ENCODE measurements at regions not wholly inside any gene's neighbourhood (a gene's known extent, or its start where the extent isn't known, plus 50 kb on each side); places are given as distances from the start of the nearest gene placed in this dataset.
"Not testable (repeated sequence)": the region's sequence is repeated elsewhere in the genome, so short reads cannot be mapped to it uniquely, and the experiment has no call there.

DNA sequence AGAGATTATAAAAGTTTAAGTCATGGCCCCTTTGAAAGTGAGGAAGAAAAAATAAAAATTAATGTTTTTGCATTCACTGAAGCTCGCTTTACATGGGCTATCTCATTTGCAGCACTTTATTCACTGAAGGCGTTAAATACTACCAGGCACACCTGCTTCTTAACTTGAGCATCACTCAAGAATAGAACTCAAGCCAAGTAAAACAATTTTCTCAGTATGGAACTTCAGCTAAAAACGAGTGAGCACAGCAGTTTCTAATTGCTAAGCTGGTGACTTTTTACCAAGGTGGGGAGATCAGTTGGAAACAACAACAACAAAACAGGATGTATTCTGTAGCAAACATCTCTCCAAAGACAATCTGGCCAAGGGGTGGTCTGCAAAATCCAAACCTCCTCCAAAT, 405.6 kb downstream of the RAB38 start:
- H3K9me3 ChIP-seq (replicated peaks; ENCODE audit: insufficient read depth, low read length): no peaks in the 10 kb centered on the region
- no peak overlapping the region for H3K4me3 ChIP-seq (ENCODE audit: low read length)
- H3K79me2 ChIP-seq (ENCODE audit: low read length): no peaks in the 10 kb centered on the region
- H3K9ac ChIP-seq (ENCODE audit: low read length): no peak overlapping the region
- H3K4me1 ChIP-seq (ENCODE audit: low read length): no peaks in the 10 kb centered on the region
- no peaks in the 10 kb centered on the region for H4K20me1 ChIP-seq (ENCODE audit: insufficient read depth, low read length)
- H3F3A ChIP-seq (ENCODE audit: insufficient read depth, low read length): no peaks in the 10 kb centered on the region
- H3K27me3 ChIP-seq (replicated peaks; ENCODE audit: insufficient read depth, low read length): no peaks in the 10 kb centered on the region
- H3K4me2 ChIP-seq (ENCODE audit: low read depth, low read length): no peak overlapping the region
- no peak overlapping the region for H3K27ac ChIP-seq (ENCODE audit: low read length)
- H3K9me2 ChIP-seq (replicated peaks; ENCODE audit: insufficient read depth, low read length): no peaks in the 10 kb centered on the region
- no peak for DNase-seq
- no peak overlapping the region for H2AFZ ChIP-seq (ENCODE audit: low read length)
- TF ChIP-seq EZH2phosphoT487 (IDR thresholded peaks at IDR 0.05; ENCODE audit: low read length) (no peak), EZH2 (optimal IDR thresholded peaks at IDR 0.05; ENCODE audit: low read depth, low read length) (no peak)
- TF ChIP-seq, protein P1, sequence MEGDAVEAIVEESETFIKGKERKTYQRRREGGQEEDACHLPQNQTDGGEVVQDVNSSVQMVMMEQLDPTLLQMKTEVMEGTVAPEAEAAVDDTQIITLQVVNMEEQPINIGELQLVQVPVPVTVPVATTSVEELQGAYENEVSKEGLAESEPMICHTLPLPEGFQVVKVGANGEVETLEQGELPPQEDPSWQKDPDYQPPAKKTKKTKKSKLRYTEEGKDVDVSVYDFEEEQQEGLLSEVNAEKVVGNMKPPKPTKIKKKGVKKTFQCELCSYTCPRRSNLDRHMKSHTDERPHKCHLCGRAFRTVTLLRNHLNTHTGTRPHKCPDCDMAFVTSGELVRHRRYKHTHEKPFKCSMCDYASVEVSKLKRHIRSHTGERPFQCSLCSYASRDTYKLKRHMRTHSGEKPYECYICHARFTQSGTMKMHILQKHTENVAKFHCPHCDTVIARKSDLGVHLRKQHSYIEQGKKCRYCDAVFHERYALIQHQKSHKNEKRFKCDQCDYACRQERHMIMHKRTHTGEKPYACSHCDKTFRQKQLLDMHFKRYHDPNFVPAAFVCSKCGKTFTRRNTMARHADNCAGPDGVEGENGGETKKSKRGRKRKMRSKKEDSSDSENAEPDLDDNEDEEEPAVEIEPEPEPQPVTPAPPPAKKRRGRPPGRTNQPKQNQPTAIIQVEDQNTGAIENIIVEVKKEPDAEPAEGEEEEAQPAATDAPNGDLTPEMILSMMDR (IDR thresholded peaks at IDR 0.05; ENCODE audit: low read length): no peak
- no peaks in the 10 kb centered on the region for H3K36me3 ChIP-seq (replicated peaks; ENCODE audit: insufficient read depth, low read length)

DNA sequence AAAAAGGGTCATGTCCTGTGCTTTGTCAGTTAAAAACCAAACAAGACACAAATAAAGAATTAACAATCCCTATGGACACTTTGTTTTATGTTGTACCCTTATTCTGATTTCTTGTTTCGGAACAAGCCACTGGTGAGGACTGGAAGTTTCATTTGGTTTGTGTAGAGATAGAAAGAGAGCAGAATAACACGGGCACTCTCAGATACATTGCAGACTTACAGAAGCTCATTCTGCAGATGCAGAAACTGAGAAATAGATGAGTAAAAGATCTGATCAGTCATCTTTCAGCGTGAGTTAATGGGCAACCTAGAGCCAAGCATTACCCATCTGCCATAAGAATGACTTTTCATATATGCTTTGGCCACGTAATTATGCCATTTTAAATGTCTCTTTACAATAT, 407.6 kb downstream of the RAB38 start:
- Histone ChIP-seq H3K4me2 (ENCODE audit: low read depth, low read length) (no peak overlapping the region), H4K20me1 (ENCODE audit: insufficient read depth, low read length) (no peaks in the 10 kb centered on the region), H3K36me3 (replicated peaks; ENCODE audit: insufficient read depth, low read length) (no peaks in the 10 kb centered on the region), H3K27ac (ENCODE audit: low read length) (no peak overlapping the region), H3K9me3 (replicated peaks; ENCODE audit: insufficient read depth, low read length) (no peaks in the 10 kb centered on the region), H3K9ac (ENCODE audit: low read length) (no peak overlapping the region), H2AFZ (ENCODE audit: low read length) (no peak overlapping the region), H3K79me2 (ENCODE audit: low read length) (no peaks in the 10 kb centered on the region), H3K4me3 (ENCODE audit: low read length) (no peak overlapping the region), H3K9me2 (replicated peaks; ENCODE audit: insufficient read depth, low read length) (no peaks in the 10 kb centered on the region), H3F3A (ENCODE audit: insufficient read depth, low read length) (no peaks in the 10 kb centered on the region), H3K4me1 (ENCODE audit: low read length) (no peaks in the 10 kb centered on the region), H3K27me3 (replicated peaks; ENCODE audit: insufficient read depth, low read length) (no peaks in the 10 kb centered on the region)
- TF ChIP-seq EZH2 (optimal IDR thresholded peaks at IDR 0.05; ENCODE audit: low read depth, low read length) (no peak), EZH2phosphoT487 (IDR thresholded peaks at IDR 0.05; ENCODE audit: low read length) (no peak)
- TF ChIP-seq, protein P1 (IDR thresholded peaks at IDR 0.05; ENCODE audit: low read length): no peak
- no peak for DNase-seq

DNA sequence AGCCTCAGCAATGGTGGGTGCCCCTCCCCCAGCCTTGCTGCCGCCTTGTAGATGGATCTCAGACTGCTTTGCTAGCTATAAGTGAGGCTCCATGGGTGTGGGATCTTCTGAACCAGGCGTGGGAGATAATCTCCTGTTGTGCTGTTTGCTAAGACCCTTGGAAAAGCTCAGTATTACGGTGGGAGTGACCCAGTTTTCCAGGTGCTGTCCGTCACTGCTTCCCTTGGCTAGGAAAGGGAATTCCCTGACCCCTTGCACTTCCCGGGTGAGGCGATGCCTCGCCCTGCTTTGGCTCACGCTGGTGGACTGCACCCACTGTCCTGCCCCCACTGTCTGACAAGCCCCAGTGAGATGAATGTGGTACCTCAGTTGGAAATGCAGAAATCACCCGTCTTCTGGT, 411.2 kb downstream of the RAB38 start:
- not testable (repeated sequence) for H3K4me3 ChIP-seq (ENCODE audit: low read length); H3K9me2 ChIP-seq (replicated peaks; ENCODE audit: insufficient read depth, low read length); H3K27me3 ChIP-seq (replicated peaks; ENCODE audit: insufficient read depth, low read length); H3K27ac ChIP-seq (ENCODE audit: low read length); H3K36me3 ChIP-seq (replicated peaks; ENCODE audit: insufficient read depth, low read length); H3K4me2 ChIP-seq (ENCODE audit: low read depth, low read length); H4K20me1 ChIP-seq (ENCODE audit: insufficient read depth, low read length); H3F3A ChIP-seq (ENCODE audit: insufficient read depth, low read length); H2AFZ ChIP-seq (ENCODE audit: low read length); H3K9me3 ChIP-seq (replicated peaks; ENCODE audit: insufficient read depth, low read length); H3K4me1 ChIP-seq (ENCODE audit: low read length); DNase-seq; H3K9ac ChIP-seq (ENCODE audit: low read length); H3K79me2 ChIP-seq (ENCODE audit: low read length)

DNA sequence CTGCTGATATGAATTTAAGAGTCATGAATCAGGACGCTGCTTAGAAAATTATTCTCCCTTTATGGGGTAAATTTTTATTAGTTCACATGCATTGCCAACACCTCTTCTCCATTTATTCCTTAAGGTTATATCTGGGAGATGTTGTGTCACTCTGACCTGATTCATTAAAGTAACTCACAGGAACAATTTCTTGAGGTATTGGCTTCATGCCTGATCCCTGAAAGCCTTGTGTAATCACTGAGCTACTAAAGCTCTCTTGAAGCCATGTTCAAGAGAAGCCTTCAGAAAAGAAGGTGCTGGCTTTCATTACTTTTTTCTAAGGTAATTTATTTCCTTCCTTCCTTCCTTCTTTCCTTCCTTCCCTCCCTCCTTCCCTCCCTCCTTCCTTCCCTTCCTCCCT, 420.6 kb downstream of the RAB38 start:
- Histone ChIP-seq H3F3A (ENCODE audit: insufficient read depth, low read length) (no peaks in the 10 kb centered on the region), H3K27ac (ENCODE audit: low read length) (no peak overlapping the region), H3K4me2 (ENCODE audit: low read depth, low read length) (no peak overlapping the region), H3K27me3 (replicated peaks; ENCODE audit: insufficient read depth, low read length) (no peaks in the 10 kb centered on the region), H2AFZ (ENCODE audit: low read length) (no peak overlapping the region), H3K4me1 (ENCODE audit: low read length) (no peaks in the 10 kb centered on the region), H3K79me2 (ENCODE audit: low read length) (no peaks in the 10 kb centered on the region), H3K9me3 (replicated peaks; ENCODE audit: insufficient read depth, low read length) (no peaks in the 10 kb centered on the region), H3K9me2 (replicated peaks; ENCODE audit: insufficient read depth, low read length) (no peaks in the 10 kb centered on the region), H3K36me3 (replicated peaks; ENCODE audit: insufficient read depth, low read length) (no peaks in the 10 kb centered on the region), H4K20me1 (ENCODE audit: insufficient read depth, low read length) (no peaks in the 10 kb centered on the region), H3K9ac (ENCODE audit: low read length) (no peak overlapping the region), H3K4me3 (ENCODE audit: low read length) (no peak overlapping the region)
- DNase-seq: no peak
- TF ChIP-seq, protein P1 (IDR thresholded peaks at IDR 0.05; ENCODE audit: low read length): no peak
- TF ChIP-seq EZH2 (optimal IDR thresholded peaks at IDR 0.05; ENCODE audit: low read depth, low read length): no peak

Data from MM.1S (cell line).